MCF 10A (cell line): ENCODE measurements at regions not wholly inside any gene's neighbourhood (a gene's known extent, or its start where the extent isn't known, plus 50 kb on each side); places are given as distances from the start of the nearest gene placed in this dataset.

Source experiments
- BruUV-seq: library from RNA; stranded (reverse); fragments of 400-500 nt; replicated peaks from 2 replicates; lab custom pipeline; 2021; lab: Mats Ljungman, UMichigan
- CTCF ChIA-PET: fragments of 300-600 bp; sonication (Branson Sonifier 250); formaldehyde crosslinking; extraction: SDS; loops from one replicate; lab custom pipeline; 2021; ENCODE audit warnings: antibody characterized with exemption, inconsistent platforms; lab: Yijun Ruan, JAX
- POLR2A ChIA-PET: fragments of 300-600, 350-650 bp; sonication (Branson Sonifier 250); formaldehyde crosslinking; extraction: SDS; loops from one replicate; lab custom pipeline; 2020; ENCODE audit warnings: antibody characterized with exemption, inconsistent platforms; lab: Yijun Ruan, JAX
- DNase-seq: peaks from one replicate; pipeline ENCODE4 v3.0.0-alpha.2; 2018; ENCODE audit not compliant: unreplicated experiment
- H3K27ac Mint-ChIP-seq: one replicate; pipeline ENCODE4 v1.8.0; 2022; ENCODE audit warnings: mild to moderate bottlenecking, low read depth, mixed read lengths; ENCODE audit not compliant: unreplicated experiment
- H3K27me3 Mint-ChIP-seq: one replicate; pipeline ENCODE4 v1.8.0; 2022; ENCODE audit warnings: mixed read lengths; ENCODE audit not compliant: insufficient read depth, unreplicated experiment
- H3K36me3 Mint-ChIP-seq: one replicate; pipeline ENCODE4 v1.8.0; 2022; ENCODE audit warnings: mild to moderate bottlenecking, moderate library complexity, mixed read lengths; ENCODE audit not compliant: insufficient read depth, unreplicated experiment
- H3K4me1 Mint-ChIP-seq: one replicate; pipeline ENCODE4 v1.8.0; 2022; ENCODE audit warnings: mixed read lengths; ENCODE audit not compliant: insufficient read depth, unreplicated experiment
- H3K4me3 Mint-ChIP-seq: one replicate; pipeline ENCODE4 v1.8.0; 2022; ENCODE audit warnings: mild to moderate bottlenecking, moderate library complexity, mixed read lengths; ENCODE audit not compliant: unreplicated experiment
- H3K9me3 Mint-ChIP-seq: one replicate; pipeline ENCODE4 v1.8.0; 2022; ENCODE audit warnings: mixed read lengths; ENCODE audit not compliant: unreplicated experiment
- intact Hi-C: fragments of 100-400 bp; cut with micrococcal nuclease; formaldehyde crosslinking; loops from 2 replicates; pipeline ENCODE4 v1.14.1; 2022
- TF ChIP-seq, protein P1 (sequence below): fragments of 200-600 bp; IDR thresholded peaks from one replicate; pipeline ENCODE4 v1.8.0; 2022; ENCODE audit warnings: antibody characterized with exemption, mild to moderate bottlenecking; ENCODE audit not compliant: unreplicated experiment

DNA sequence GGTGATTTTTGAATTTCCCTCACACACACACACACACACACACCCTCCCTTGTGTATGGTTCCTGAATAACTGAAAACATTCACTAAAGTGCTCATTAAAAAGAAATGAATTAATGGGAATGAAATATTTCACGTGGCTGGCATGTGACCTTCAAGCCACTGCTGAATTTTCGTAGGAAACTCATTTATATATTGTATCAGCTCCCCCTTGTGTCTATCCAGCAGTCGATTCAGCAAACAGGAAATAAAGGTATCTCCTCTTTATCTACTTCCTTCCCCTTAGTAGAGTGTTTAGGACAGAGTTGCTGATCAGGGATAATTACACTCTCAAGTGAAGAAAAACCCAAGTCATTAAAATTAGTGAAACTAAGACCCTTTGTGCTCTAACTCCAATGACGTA lies 912.6 kb upstream of the LCORL start:
- H3K27me3 Mint-ChIP-seq: no peaks in the 10 kb centered on the region
- ChIA-PET POLR2A (no interaction called here), CTCF (interaction anchor here (0.7 to 1.8 kb wide), 9 partner anchors 9 to 254 kb away, joined by 3 to 5 read pairs (median 3); no protein-coding TSS in a partner anchor)
- no peak overlapping the region for H3K27ac Mint-ChIP-seq
- H3K4me3 Mint-ChIP-seq: no peak overlapping the region
- no TSS peak for BruUV-seq
- no peaks in the 10 kb centered on the region for H3K36me3 Mint-ChIP-seq
- DNase-seq: peak; percentile 25
- H3K4me1 Mint-ChIP-seq: no peaks in the 10 kb centered on the region
- no peaks in the 10 kb centered on the region for H3K9me3 Mint-ChIP-seq
- TF ChIP-seq, protein P1, sequence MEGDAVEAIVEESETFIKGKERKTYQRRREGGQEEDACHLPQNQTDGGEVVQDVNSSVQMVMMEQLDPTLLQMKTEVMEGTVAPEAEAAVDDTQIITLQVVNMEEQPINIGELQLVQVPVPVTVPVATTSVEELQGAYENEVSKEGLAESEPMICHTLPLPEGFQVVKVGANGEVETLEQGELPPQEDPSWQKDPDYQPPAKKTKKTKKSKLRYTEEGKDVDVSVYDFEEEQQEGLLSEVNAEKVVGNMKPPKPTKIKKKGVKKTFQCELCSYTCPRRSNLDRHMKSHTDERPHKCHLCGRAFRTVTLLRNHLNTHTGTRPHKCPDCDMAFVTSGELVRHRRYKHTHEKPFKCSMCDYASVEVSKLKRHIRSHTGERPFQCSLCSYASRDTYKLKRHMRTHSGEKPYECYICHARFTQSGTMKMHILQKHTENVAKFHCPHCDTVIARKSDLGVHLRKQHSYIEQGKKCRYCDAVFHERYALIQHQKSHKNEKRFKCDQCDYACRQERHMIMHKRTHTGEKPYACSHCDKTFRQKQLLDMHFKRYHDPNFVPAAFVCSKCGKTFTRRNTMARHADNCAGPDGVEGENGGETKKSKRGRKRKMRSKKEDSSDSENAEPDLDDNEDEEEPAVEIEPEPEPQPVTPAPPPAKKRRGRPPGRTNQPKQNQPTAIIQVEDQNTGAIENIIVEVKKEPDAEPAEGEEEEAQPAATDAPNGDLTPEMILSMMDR: peak; percentile 15
- intact Hi-C loops: loop anchor here (1.0 kb wide), 1 partner anchor 245 kb away; no protein-coding TSS in a partner anchor

GRCh38 chr4:18932730-18933339 lies 911.3 kb upstream of the LCORL start:
- H3K9me3 Mint-ChIP-seq: no peaks in the 10 kb centered on the region
- H3K27ac Mint-ChIP-seq: no peak overlapping the region
- H3K27me3 Mint-ChIP-seq: no peaks in the 10 kb centered on the region
- no peaks in the 10 kb centered on the region for H3K36me3 Mint-ChIP-seq
- H3K4me1 Mint-ChIP-seq: no peaks in the 10 kb centered on the region
- no peak overlapping the region for H3K4me3 Mint-ChIP-seq
- CTCF ChIA-PET: interaction anchor here (0.6 to 1.2 kb wide), 5 partner anchors 97 to 1659 kb away, joined by 3 to 5 read pairs (median 3); no protein-coding TSS in a partner anchor
- POLR2A ChIA-PET: interaction anchor here (0.7 kb wide), 1 partner anchor 11 kb away, joined by 3 read pairs; no protein-coding TSS in a partner anchor
- intact Hi-C loops: no loop called here
- TF ChIP-seq, protein P1: no peak
- no peak for DNase-seq
- no TSS peak for BruUV-seq

DNA sequence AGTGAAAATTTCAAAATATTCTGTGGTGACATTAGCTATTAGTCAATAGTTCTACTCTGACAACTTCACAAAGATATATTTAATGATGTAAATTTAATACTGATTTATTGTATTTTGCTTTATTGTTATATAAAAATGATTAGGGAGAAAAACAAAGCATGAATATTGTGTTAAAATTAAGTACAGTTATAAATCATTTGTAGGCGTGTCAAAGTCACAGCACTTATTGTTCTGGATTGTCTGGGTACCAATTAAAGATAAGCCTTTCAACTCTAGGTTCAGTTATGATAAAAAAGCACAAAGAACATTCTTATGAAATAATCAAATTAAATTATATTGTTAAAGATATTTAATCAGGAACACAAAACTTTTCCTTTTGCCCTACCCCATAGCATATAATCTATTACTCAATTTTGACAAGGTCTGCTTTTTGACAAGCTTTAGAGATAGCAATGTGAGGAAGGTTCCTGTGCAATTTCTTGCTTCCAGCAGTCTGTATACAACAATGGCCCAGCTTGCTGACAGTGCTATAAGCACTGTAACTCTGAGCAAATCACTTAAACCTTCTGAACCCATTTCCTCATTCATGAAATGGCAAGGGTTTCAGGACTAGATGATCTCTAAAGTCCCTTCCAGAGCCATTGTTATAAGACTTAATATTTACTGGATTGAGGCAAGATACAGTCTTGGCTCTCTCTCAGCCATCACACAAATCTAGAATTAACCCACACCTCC lies 910.3 kb upstream of the LCORL start:
- no peak overlapping the region for H3K27ac Mint-ChIP-seq
- no peaks in the 10 kb centered on the region for H3K27me3 Mint-ChIP-seq
- BruUV-seq: no TSS peak
- H3K4me1 Mint-ChIP-seq: no peaks in the 10 kb centered on the region
- CTCF ChIA-PET: interaction anchor here (0.9 kb wide), 1 partner anchor 96 kb away, joined by 3 read pairs; no protein-coding TSS in a partner anchor
- intact Hi-C loops: no loop called here
- H3K4me3 Mint-ChIP-seq: no peak overlapping the region
- no peaks in the 10 kb centered on the region for H3K9me3 Mint-ChIP-seq
- no peaks in the 10 kb centered on the region for H3K36me3 Mint-ChIP-seq
- POLR2A ChIA-PET: no interaction called here
- no peak for DNase-seq
- TF ChIP-seq, protein P1: no peak

DNA sequence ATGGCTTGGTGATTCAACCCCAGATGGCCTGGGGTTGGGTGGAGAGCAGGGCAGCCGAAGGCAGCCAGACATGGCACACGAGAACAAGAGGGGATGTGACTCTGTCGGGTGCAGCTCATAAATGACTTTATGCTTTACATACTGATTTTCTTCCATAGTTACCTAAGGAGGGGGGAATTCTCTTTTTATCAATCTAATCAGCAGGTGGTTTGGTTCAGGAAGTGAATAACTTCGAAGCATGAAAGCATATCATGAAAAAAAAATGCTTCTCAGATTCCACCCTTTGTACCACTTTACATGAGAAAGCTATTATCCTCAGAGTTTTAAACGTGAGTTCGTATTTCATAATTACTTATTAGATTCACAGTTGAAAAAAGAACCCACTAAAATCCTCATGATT lies 908.9 kb upstream of the LCORL start:
- TF ChIP-seq, protein P1: no peak
- no peaks in the 10 kb centered on the region for H3K36me3 Mint-ChIP-seq
- no peak for DNase-seq
- H3K27me3 Mint-ChIP-seq: no peaks in the 10 kb centered on the region
- no peaks in the 10 kb centered on the region for H3K4me1 Mint-ChIP-seq
- ChIA-PET CTCF (no interaction called here), POLR2A (no interaction called here)
- H3K9me3 Mint-ChIP-seq: no peaks in the 10 kb centered on the region
- intact Hi-C loops: no loop called here
- H3K27ac Mint-ChIP-seq: no peak overlapping the region
- no TSS peak for BruUV-seq
- no peak overlapping the region for H3K4me3 Mint-ChIP-seq
